IPS-15b (cell line): ENCODE measurements at regions not wholly inside any gene's neighbourhood (a gene's known extent, or its start where the extent isn't known, plus 50 kb on each side); places are given as distances from the start of the nearest gene placed in this dataset.
"Not testable (repeated sequence)": the region's sequence is repeated elsewhere in the genome, so short reads cannot be mapped to it uniquely, and the experiment has no call there.

ENCODE experiments used
- H3K27me3 ChIP-seq: one replicate; pipeline ENCODE4 v1.6.1; 2013; ENCODE audit warnings: low read length; ENCODE audit not compliant: control insufficient read depth, insufficient read depth
- H3K36me3 ChIP-seq: one replicate; pipeline ENCODE4 v1.6.1; 2013; ENCODE audit warnings: low read length; ENCODE audit not compliant: control insufficient read depth, insufficient read depth
- H3K4me1 ChIP-seq: one replicate; pipeline ENCODE4 v1.6.1; 2013; ENCODE audit warnings: mild to moderate bottlenecking, low read length; ENCODE audit not compliant: control insufficient read depth, insufficient read depth
- H3K4me3 ChIP-seq: one replicate; pipeline ENCODE4 v1.5.1; 2013; ENCODE audit warnings: low read depth, low read length
- H3K9ac ChIP-seq: one replicate; pipeline ENCODE4 v1.6.1; 2013; ENCODE audit warnings: low read depth, mild to moderate bottlenecking, low read length
- H3K9me3 ChIP-seq: one replicate; pipeline ENCODE4 v1.6.1; 2013; ENCODE audit warnings: mild to moderate bottlenecking, low read length; ENCODE audit not compliant: control insufficient read depth, insufficient read depth

GRCh38 chr14:106506881-106507305 is 980.5 kb downstream of the TMEM121 start:
- peaks cover 26% of the 10 kb centered on the region for H3K9me3 ChIP-seq
- H3K9ac ChIP-seq, result no peak overlapping the region
- no peaks in the 10 kb centered on the region for H3K4me1 ChIP-seq
- H3K4me3 ChIP-seq, result no peak overlapping the region
- H3K27me3 ChIP-seq, result no peaks in the 10 kb centered on the region
- no peaks in the 10 kb centered on the region for H3K36me3 ChIP-seq

DNA sequence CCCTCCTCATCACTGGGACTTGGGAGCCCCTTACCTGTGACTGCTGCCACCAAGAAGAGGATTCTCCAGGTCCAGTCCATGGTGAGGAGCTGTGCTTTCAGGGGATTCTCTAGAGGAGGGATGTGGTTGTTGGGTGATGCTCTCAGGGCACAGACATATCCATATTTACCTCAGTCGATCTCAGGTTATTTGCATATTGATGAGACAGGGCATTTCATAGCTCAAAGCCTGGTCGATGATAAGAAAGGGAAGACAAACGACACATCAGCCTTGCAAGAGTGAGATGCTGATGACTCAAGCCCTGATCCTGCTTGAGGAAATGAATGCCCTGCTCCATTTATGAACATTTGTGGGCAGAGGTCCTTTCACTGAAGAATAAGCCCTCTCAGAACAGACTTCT is 981.0 kb downstream of the TMEM121 start:
- H3K27me3 ChIP-seq, result no peaks in the 10 kb centered on the region
- H3K9ac ChIP-seq, result no peak overlapping the region
- H3K4me3 ChIP-seq, result no peak overlapping the region
- H3K9me3 ChIP-seq, result peaks cover 24% of the 10 kb centered on the region
- H3K4me1 ChIP-seq, result no peaks in the 10 kb centered on the region
- no peaks in the 10 kb centered on the region for H3K36me3 ChIP-seq

GRCh38 chr14:106508216-106508615 is 981.8 kb downstream of the TMEM121 start:
- Histone ChIP-seq H3K4me3 (no peak overlapping the region), H3K9me3 (peaks cover 21% of the 10 kb centered on the region), H3K36me3 (no peaks in the 10 kb centered on the region), H3K9ac (no peak overlapping the region), H3K4me1 (no peaks in the 10 kb centered on the region), H3K27me3 (no peaks in the 10 kb centered on the region)

- Histone ChIP-seq H3K4me3 (no peak overlapping the region), H3K4me1 (no peaks in the 10 kb centered on the region), H3K36me3 (no peaks in the 10 kb centered on the region), H3K9ac (no peak overlapping the region), H3K27me3 (no peaks in the 10 kb centered on the region), H3K9me3 (peaks cover 20% of the 10 kb centered on the region)
Measured at GRCh38 chr14:106509176-106509575, 982.8 kb downstream of the TMEM121 start.

- no peaks in the 10 kb centered on the region for H3K27me3 ChIP-seq
- H3K9ac ChIP-seq, result no peak overlapping the region
- H3K36me3 ChIP-seq, result no peaks in the 10 kb centered on the region
- H3K4me3 ChIP-seq, result no peak overlapping the region
- peaks cover 16% of the 10 kb centered on the region for H3K9me3 ChIP-seq
- H3K4me1 ChIP-seq, result no peaks in the 10 kb centered on the region
Measured at GRCh38 chr14:106509807-106510206, 983.4 kb downstream of the TMEM121 start.

DNA sequence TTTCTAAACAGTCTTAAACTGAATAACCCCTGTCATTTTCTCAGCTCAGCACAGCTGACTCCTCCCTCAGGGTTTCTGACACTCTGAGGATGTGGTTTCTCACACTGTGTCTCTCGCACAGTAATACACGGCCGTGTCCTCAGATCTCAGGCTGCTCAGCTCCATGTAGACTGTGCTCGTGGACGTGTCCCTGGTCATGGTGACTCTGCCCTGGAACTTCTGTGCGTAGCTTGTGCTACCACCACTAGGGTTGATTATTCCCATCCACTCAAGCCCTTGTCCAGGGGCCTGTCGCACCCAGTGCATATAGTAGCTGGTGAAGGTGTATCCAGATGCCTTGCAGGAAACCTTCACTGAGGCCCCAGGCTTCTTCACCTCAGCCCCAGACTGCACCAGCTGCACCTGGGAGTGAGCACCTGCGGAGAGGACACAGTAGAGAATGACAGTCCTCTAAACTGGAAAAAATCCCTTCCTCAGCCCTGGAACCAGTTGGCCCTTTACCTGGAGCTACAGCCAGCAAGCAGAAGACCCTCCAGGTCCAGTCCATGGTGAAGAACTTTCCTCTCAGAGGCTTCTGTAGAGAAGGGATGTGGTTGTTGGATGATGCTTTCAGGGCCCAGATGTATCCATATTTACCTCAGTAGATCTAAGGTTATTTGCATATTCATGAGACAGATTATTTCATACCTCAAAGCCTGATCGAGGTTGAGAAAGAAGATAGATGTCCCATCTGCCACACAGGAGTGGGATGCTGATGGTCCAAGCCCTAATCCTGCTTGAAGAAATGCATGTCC is 984.8 kb downstream of the TMEM121 start:
- Histone ChIP-seq H3K9me3 (peaks cover 22% of the 10 kb centered on the region), H3K4me1 (no peaks in the 10 kb centered on the region), H3K4me3 (no peak overlapping the region), H3K9ac (no peak overlapping the region), H3K27me3 (no peaks in the 10 kb centered on the region), H3K36me3 (no peaks in the 10 kb centered on the region)

DNA sequence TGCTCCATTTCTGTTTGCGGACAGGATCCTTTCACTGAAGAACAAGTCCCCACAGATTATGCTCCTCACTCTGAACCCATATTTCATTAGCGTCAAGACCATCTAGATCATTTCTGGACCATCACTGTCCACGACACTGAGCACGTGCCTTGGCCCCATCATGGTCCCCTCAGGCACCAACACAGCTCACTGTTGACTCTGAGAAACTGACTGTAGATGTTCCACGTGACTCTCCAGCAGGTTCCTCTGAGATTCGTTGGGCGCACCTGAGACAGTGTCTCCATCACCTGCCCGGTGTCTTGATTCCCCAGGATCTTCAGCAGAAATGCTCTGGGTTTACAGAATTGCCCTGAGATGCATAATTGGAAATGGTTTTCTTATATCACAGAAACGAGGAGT is 985.4 kb downstream of the TMEM121 start:
- no peak overlapping the region for H3K9ac ChIP-seq
- no peak overlapping the region for H3K4me3 ChIP-seq
- no peaks in the 10 kb centered on the region for H3K4me1 ChIP-seq
- no peaks in the 10 kb centered on the region for H3K27me3 ChIP-seq
- H3K36me3 ChIP-seq, result no peaks in the 10 kb centered on the region
- H3K9me3 ChIP-seq, result peaks cover 23% of the 10 kb centered on the region

DNA sequence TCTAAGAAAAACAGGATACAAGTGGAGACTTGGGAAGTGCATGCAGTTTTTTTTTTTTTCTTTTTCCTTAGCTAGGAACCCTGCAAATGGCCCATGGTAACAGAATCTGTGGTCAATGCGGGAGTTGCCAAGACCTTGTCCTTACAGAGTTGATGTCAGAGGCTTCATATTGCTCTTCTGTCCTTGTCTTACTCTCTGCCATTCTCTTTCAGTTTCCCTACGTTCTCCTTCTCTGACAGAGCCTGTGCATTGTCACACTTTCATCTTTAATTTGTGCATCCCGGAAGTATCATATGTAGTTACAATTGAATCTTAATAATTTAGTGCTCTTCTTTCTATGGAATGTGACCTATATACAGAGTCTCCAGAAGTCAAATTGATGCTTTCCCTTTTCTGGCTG is 986.9 kb downstream of the TMEM121 start:
- Histone ChIP-seq H3K27me3 (no peaks in the 10 kb centered on the region), H3K9ac (no peak overlapping the region), H3K4me3 (no peak overlapping the region), H3K4me1 (no peaks in the 10 kb centered on the region), H3K9me3 (peaks cover 19% of the 10 kb centered on the region), H3K36me3 (no peaks in the 10 kb centered on the region)

- H3K4me3 ChIP-seq, result no peak overlapping the region
- no peaks in the 10 kb centered on the region for H3K36me3 ChIP-seq
- peaks cover 17% of the 10 kb centered on the region for H3K9me3 ChIP-seq
- H3K9ac ChIP-seq, result no peak overlapping the region
- H3K27me3 ChIP-seq, result no peaks in the 10 kb centered on the region
- H3K4me1 ChIP-seq, result no peaks in the 10 kb centered on the region
Measured at GRCh38 chr14:106518054-106518943, 991.9 kb downstream of the TMEM121 start.

DNA sequence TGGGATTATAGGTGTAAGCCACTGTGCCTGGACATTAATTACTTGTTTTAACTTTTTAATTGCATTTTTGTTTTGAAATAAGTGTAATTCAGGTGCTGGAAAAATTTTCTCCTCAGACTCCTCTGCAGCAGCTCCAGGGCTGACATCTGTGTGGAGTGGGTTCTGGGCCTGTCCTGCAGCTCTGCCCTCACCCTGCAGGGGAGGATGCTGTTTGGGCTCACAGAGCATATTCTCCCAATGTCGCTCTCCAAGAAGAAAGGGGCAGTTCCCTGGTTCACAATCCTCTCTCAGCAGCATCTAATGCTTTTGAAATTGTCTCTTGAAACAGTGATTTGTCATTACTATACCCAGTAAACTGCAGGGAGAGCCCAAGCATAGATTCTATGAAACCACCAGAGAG is 995.7 kb downstream of the TMEM121 start:
- not testable (repeated sequence) for H3K4me1 ChIP-seq, H3K36me3 ChIP-seq, H3K9ac ChIP-seq, H3K9me3 ChIP-seq, H3K27me3 ChIP-seq, H3K4me3 ChIP-seq

DNA sequence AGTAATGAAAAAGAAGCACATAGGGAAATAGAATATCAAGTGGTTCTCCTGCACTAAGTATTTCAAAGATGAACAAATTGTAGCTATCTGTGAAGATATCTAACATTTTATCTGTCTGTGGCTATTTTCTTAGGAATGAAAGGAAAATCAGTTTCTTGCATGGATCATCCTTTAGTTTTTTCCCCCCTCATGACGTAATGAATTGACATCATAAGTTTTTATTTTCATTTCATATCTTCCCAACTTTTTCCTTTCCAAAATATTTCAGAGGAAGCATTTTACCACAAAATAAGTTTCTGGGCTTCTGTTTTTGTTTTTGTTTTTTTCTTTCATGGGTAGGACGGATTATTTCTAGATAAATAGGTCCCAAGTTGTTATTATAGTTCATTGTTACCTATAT is 996.6 kb downstream of the TMEM121 start:
- peaks cover 4% of the 10 kb centered on the region for H3K9me3 ChIP-seq

DNA sequence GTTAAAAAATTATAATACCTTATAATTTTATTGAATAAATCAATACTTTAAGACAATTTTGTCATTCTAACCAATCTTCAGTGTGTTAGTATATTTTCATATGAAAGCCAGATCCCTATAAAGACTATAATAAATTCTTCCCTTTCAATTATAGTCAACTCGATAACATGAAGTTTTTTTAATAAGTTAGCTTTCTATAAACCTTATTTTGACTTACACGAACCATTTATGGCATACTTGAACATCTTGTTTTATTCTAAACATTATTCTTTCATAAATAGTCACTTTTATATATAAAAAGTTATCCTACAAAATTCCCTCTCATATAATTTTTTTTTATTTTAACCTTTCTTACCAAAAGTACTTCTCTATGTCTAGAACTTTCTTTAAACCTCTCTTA is 1002.3 kb downstream of the TMEM121 start:
- Histone ChIP-seq H3K36me3 (no peaks in the 10 kb centered on the region), H3K4me3 (no peak overlapping the region), H3K9me3 (peaks cover 16% of the 10 kb centered on the region), H3K4me1 (no peaks in the 10 kb centered on the region), H3K27me3 (no peaks in the 10 kb centered on the region), H3K9ac (no peak overlapping the region)

More for the DNA sequence above, 996.6 kb downstream of the TMEM121 start:
- H3K9ac ChIP-seq, result no peak overlapping the region
- H3K36me3 ChIP-seq, result no peaks in the 10 kb centered on the region
- no peaks in the 10 kb centered on the region for H3K27me3 ChIP-seq
- no peak overlapping the region for H3K4me3 ChIP-seq
- H3K4me1 ChIP-seq, result no peaks in the 10 kb centered on the region
